H9 (cell line): ENCODE measurements at regions not wholly inside any gene's neighbourhood (a gene's known extent, or its start where the extent isn't known, plus 50 kb on each side); places are given as distances from the start of the nearest gene placed in this dataset.

Experiments
- DNase-seq: peaks from one replicate; pipeline ENCODE4 v3.0.0-alpha.2; 2017
- H2AFZ ChIP-seq: one replicate; pipeline ENCODE4 v1.6.1; 2013; ENCODE audit warnings: mild to moderate bottlenecking, low read length, control low read depth, moderate library complexity
- H2AK5ac ChIP-seq: 2 replicates; pipeline ENCODE4 v1.6.1; 2013; ENCODE audit warnings: low read length, control low read depth, mixed read lengths; ENCODE audit not compliant: insufficient read length
- H2BK120ac ChIP-seq: one replicate; pipeline ENCODE4 v1.6.1; 2013; ENCODE audit warnings: low read depth, mild to moderate bottlenecking, low read length, control low read depth, inconsistent platforms; ENCODE audit not compliant: poor library complexity, severe bottlenecking
- H2BK12ac ChIP-seq: 2 replicates; pipeline ENCODE4 v1.6.1; 2013; ENCODE audit warnings: low read length, control low read depth, mixed read lengths, low read depth; ENCODE audit not compliant: insufficient read length
- H2BK15ac ChIP-seq: 2 replicates; pipeline ENCODE4 v1.6.1; 2013; ENCODE audit warnings: low read depth, low read length, control low read depth
- H2BK20ac ChIP-seq: one replicate; pipeline ENCODE4 v1.6.1; 2013; ENCODE audit warnings: low read depth, mild to moderate bottlenecking, low read length, control low read depth, inconsistent platforms; ENCODE audit not compliant: poor library complexity, severe bottlenecking
- H2BK5ac ChIP-seq: 2 replicates; pipeline ENCODE4 v1.6.1; 2013; ENCODE audit warnings: low read length, control low read depth, mixed read lengths; ENCODE audit not compliant: insufficient read length
- H3K14ac ChIP-seq: 2 replicates; pipeline ENCODE4 v1.6.1; 2013; ENCODE audit warnings: low read length, control low read depth; ENCODE audit not compliant: insufficient read depth
- H3K18ac ChIP-seq: 2 replicates; pipeline ENCODE4 v1.6.1; 2013; ENCODE audit warnings: low read depth, mild to moderate bottlenecking, mixed read lengths, low read length, control low read depth; ENCODE audit not compliant: insufficient read length
- H3K23ac ChIP-seq: 2 replicates; pipeline ENCODE4 v1.6.1; 2013; ENCODE audit warnings: low read length, control low read depth, mixed read lengths, low read depth; ENCODE audit not compliant: insufficient read length
- H3K23me2 ChIP-seq: 2 replicates; pipeline ENCODE4 v1.6.1; 2013; ENCODE audit warnings: low read depth, mild to moderate bottlenecking, mixed read lengths, low read length, control low read depth; ENCODE audit not compliant: insufficient read length, poor library complexity, severe bottlenecking
- H3K27ac ChIP-seq: 2 replicates; pipeline ENCODE4 v1.5.1; 2013; ENCODE audit warnings: low read length, control low read depth, mixed read lengths, low read depth; ENCODE audit not compliant: insufficient read length
- H3K27me3 ChIP-seq: 2 replicates; pipeline ENCODE4 v1.6.1; 2013; ENCODE audit warnings: low read length, control low read depth, inconsistent platforms; ENCODE audit not compliant: insufficient read depth
- H3K4ac ChIP-seq: 2 replicates; pipeline ENCODE4 v1.6.1; 2013; ENCODE audit warnings: low read depth, mild to moderate bottlenecking, control low read depth, inconsistent platforms, low read length, moderate library complexity
- H3K4me1 ChIP-seq: 2 replicates; pipeline ENCODE4 v1.6.1; 2013; ENCODE audit warnings: low read length, control low read depth, inconsistent platforms; ENCODE audit not compliant: insufficient read depth
- H3K4me2 ChIP-seq: 2 replicates; pipeline ENCODE4 v1.6.1; 2013; ENCODE audit warnings: low read length, control low read depth, mixed read lengths; ENCODE audit not compliant: insufficient read length, insufficient read depth
- H3K56ac ChIP-seq: 2 replicates; pipeline ENCODE4 v1.6.1; 2013; ENCODE audit warnings: low read depth, mild to moderate bottlenecking, mixed read lengths, low read length, control low read depth; ENCODE audit not compliant: insufficient read length
- H3K79me1 ChIP-seq: 2 replicates; pipeline ENCODE4 v1.6.1; 2013; ENCODE audit warnings: low read depth, mild to moderate bottlenecking, moderate library complexity, low read length, control low read depth, inconsistent platforms; ENCODE audit not compliant: insufficient read depth, poor library complexity, severe bottlenecking
- H3K79me2 ChIP-seq: 2 replicates; pipeline ENCODE4 v1.6.1; 2013; ENCODE audit warnings: low read length, control low read depth, inconsistent platforms; ENCODE audit not compliant: insufficient read depth
- H3K9ac ChIP-seq: 2 replicates; pipeline ENCODE4 v1.6.1; 2013; ENCODE audit warnings: low read length, control low read depth, mixed read lengths; ENCODE audit not compliant: insufficient read length; ENCODE audit errors: extremely low read depth
- H3K9me3 ChIP-seq: one replicate; pipeline ENCODE4 v1.6.1; 2013; ENCODE audit warnings: low read depth, low read length, inconsistent platforms; ENCODE audit not compliant: control insufficient read depth
- H3T11ph ChIP-seq: one replicate; pipeline ENCODE4 v1.6.1; 2013; ENCODE audit warnings: mild to moderate bottlenecking, low read length, control low read depth, inconsistent platforms
- H4K20me1 ChIP-seq: one replicate; pipeline ENCODE4 v1.6.1; 2013; ENCODE audit not compliant: control insufficient read depth, insufficient read length, insufficient read depth
- H4K5ac ChIP-seq: 2 replicates; pipeline ENCODE4 v1.6.1; 2013; ENCODE audit warnings: low read depth, mild to moderate bottlenecking, mixed read lengths, low read length, control low read depth; ENCODE audit not compliant: insufficient read length
- H4K8ac ChIP-seq: replicated peaks from 2 replicates; pipeline ENCODE4 v1.6.1; 2013; ENCODE audit warnings: low read length, control low read depth, mixed read lengths, low read depth; ENCODE audit not compliant: insufficient read length
- H4K91ac ChIP-seq: 2 replicates; pipeline ENCODE4 v1.6.1; 2013; ENCODE audit warnings: low read depth, mild to moderate bottlenecking, moderate library complexity, mixed read lengths, low read length, control low read depth; ENCODE audit not compliant: insufficient read length
- H3K27ac Mint-ChIP-seq, 3 experiments: 2 replicates in 2 of 3; 3 replicates in 1 of 3; pipeline ENCODE4 v1.8.0; 2020 to 2021; ENCODE audit warnings: mixed read lengths in 3 of 3, mild to moderate bottlenecking in 1 of 3, moderate library complexity in 1 of 3
- H3K27me3 Mint-ChIP-seq: 2 replicates; pipeline ENCODE4 v1.8.0; 2021; ENCODE audit warnings: low read depth, mild to moderate bottlenecking, moderate library complexity, mixed read lengths
- H3K36me3 Mint-ChIP-seq, 3 experiments: 2 replicates in 2 of 3; 3 replicates in 1 of 3; pipeline ENCODE4 v1.8.0; 2020 to 2021; ENCODE audit warnings: low read depth in 3 of 3, mixed read lengths in 3 of 3; ENCODE audit not compliant: insufficient read depth in 1 of 3
- H3K4me1 Mint-ChIP-seq, 2 experiments: 2 replicates each; pipeline ENCODE4 v1.8.0; 2020; ENCODE audit warnings: mixed read lengths in 2 of 2
- H3K4me3 Mint-ChIP-seq, 2 experiments: 2 replicates in 1 of 2; 3 replicates in 1 of 2; pipeline ENCODE4 v1.8.0; 2020 to 2021; ENCODE audit warnings: mild to moderate bottlenecking in 2 of 2, mixed read lengths in 2 of 2, moderate library complexity in 1 of 2
- H3K9me3 Mint-ChIP-seq, 2 experiments: 2 replicates in 1 of 2; 3 replicates in 1 of 2; pipeline ENCODE4 v1.8.0; 2020; ENCODE audit warnings: mild to moderate bottlenecking in 2 of 2, mixed read lengths in 2 of 2, moderate library complexity in 1 of 2
- CTCF ChIP-seq: fragments of 200-600 bp; sonication (generic); conservative IDR thresholded peaks from 3 replicates; pipeline ENCODE4 v1.8.0; 2021; ENCODE audit warnings: antibody characterized with exemption, mild to moderate bottlenecking
- WGBS: extraction: QIAGEN DNeasy Blood & Tissue Kit; methylation state at CpG from one replicate; pipeline ENCODE4 v1.1.7; 2013; ENCODE audit warnings: missing lambda C conversion rate, low lambda C conversion rate, mixed read lengths; ENCODE audit not compliant: insufficient read length; ENCODE audit errors: extremely low coverage; 5-methylcytosine and 5-hydroxymethylcytosine counted together

- H3K27ac Mint-ChIP-seq = no peak overlapping the region
- DNase-seq = no peak
- Histone ChIP-seq H3K56ac (no peak overlapping the region), H3K23me2 (no peaks in the 10 kb centered on the region), H3K9me3 (no peaks in the 10 kb centered on the region), H3K27me3 (no peaks in the 10 kb centered on the region), H2BK12ac (no peak overlapping the region), H4K20me1 (no peaks in the 10 kb centered on the region), H3K79me1 (no peaks in the 10 kb centered on the region), H3K4ac (no peak overlapping the region), H3K9ac (no peak overlapping the region), H4K8ac (no peak overlapping the region), H3K4me2 (no peak overlapping the region), H2BK15ac (no peak overlapping the region), H3K27ac (no peak overlapping the region), H2BK120ac (no peak overlapping the region), H4K91ac (no peak overlapping the region), H4K5ac (no peak overlapping the region), H3K18ac (no peak overlapping the region), H2AFZ (no peak overlapping the region), H3K79me2 (no peaks in the 10 kb centered on the region), H3T11ph (no peak overlapping the region), H3K14ac (no peak overlapping the region), H2AK5ac (no peak overlapping the region), H3K4me1 (no peaks in the 10 kb centered on the region), H2BK5ac (no peak overlapping the region), H2BK20ac (no peak overlapping the region), H3K23ac (no peak overlapping the region)
- H3K27me3 Mint-ChIP-seq = peaks cover 2% of the 10 kb centered on the region
- no peaks in the 10 kb centered on the region; a peak in 1 of 7 replicates for H3K36me3 Mint-ChIP-seq
- H3K4me1 Mint-ChIP-seq = peaks cover 7 to 9% of the 10 kb centered on the region in 2 experiments; a peak in 3 of 4 replicates
- no CpG with 5 or more reads among the region's 4 CpGs for WGBS
- no peak for TF ChIP-seq CTCF
- H3K9me3 Mint-ChIP-seq = no peaks in the 10 kb centered on the region; a peak in 2 of 5 replicates
- H3K4me3 Mint-ChIP-seq = no peak overlapping the region
Observed at GRCh38 chr2:126788652-126789051, 110.0 kb upstream of the TEX51 start.
